Coronary artery (tissue), 2 donors: ENCODE measurements at regions not wholly inside any gene's neighbourhood (a gene's known extent, or its start where the extent isn't known, plus 50 kb on each side); places are given as distances from the start of the nearest gene placed in this dataset.

Source experiments
- DNase-seq: peaks from one replicate; pipeline ENCODE4 v3.0.0-alpha.2; 2017; ENCODE audit warnings: low spot score
- H3K27ac ChIP-seq, 2 donors: fragments of 200-600 bp; sonication (generic); one replicate each; pipeline ENCODE4 v1.5.1; 2016 to 2019
- H3K4me3 ChIP-seq: fragments of 200-600 bp; sonication (generic); 2 replicates; pipeline ENCODE4 v1.5.1; 2016; ENCODE audit warnings: mild to moderate bottlenecking, moderate library complexity
- TF ChIP-seq, protein P1 (sequence below): fragments of 200-600 bp; sonication (generic); IDR thresholded peaks from one replicate; pipeline ENCODE4 v1.5.1; 2019; ENCODE audit warnings: antibody characterized with exemption

DNA sequence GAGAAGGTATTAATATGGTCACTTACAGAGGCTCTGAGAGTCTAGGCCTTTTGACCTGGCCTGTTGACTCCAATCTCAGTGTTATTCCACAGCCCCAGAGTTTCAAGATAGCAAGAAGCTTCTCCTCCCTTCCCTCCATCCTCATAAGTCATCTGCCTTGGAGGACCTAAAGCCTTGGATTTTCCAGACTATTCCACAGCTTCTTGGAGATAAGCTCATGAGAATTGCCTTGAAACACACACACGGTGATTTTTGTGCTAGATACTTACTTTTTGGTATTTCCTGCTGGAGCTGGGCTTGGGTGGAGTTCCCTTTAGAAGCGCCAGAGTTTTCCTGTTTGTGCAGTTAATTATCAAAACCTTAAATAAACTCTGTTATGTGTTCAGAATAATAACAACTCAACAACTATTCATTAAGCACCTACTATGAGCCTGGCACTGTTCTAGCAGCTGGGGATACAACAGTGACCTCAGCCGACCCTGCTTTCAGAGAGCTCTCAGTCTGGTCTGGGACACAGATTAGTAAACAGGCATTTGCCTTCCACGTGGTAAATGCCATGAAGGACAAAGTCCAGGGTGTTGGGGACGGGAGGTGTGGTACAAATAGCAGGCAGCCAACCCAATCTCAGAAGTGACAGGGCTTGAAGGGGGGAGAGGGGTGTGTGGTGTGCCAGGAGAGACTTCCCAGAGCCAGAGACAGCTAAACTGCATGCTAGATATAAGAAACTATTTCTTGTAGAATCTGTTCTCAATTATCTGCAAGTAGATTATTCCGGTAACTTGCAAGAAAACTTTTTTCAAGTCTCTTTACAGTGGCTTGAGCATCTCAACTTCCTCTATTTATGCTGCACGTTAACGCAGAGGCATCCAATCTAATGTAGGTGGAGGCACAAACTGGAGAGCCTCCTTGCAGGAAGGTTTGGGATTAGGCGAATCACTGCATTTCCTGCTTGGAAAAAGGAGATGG, 55.9 kb upstream of the KLF9 start:
- Histone ChIP-seq H3K27ac (peak overlapping the region; percentile 55 to 76), H3K4me3 (no peak overlapping the region)
- DNase-seq = no peak
- TF ChIP-seq, protein P1, sequence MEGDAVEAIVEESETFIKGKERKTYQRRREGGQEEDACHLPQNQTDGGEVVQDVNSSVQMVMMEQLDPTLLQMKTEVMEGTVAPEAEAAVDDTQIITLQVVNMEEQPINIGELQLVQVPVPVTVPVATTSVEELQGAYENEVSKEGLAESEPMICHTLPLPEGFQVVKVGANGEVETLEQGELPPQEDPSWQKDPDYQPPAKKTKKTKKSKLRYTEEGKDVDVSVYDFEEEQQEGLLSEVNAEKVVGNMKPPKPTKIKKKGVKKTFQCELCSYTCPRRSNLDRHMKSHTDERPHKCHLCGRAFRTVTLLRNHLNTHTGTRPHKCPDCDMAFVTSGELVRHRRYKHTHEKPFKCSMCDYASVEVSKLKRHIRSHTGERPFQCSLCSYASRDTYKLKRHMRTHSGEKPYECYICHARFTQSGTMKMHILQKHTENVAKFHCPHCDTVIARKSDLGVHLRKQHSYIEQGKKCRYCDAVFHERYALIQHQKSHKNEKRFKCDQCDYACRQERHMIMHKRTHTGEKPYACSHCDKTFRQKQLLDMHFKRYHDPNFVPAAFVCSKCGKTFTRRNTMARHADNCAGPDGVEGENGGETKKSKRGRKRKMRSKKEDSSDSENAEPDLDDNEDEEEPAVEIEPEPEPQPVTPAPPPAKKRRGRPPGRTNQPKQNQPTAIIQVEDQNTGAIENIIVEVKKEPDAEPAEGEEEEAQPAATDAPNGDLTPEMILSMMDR = no peak

DNA sequence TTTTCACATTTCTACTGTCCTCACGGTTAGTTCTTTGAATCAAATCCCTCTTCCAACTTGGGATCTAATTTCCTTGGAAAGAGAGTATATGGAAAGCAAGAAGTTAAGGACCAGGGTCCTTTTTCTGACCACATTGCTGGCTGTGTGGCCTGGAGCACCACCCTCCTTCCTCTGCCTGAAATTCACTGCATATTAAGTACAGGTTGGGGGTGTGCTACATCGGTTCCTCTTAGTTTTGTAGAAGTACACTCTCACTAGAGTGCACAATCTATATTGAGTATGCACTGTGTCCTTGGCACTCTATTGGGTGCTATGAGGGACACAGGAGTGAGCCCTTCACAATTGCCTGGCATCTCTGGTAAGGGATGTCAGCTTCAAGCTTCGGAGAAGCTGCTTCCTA, 53.8 kb upstream of the KLF9 start:
- H3K27ac ChIP-seq = peak overlapping the region in 1 of 2 donors; percentile 72
- H3K4me3 ChIP-seq = no peak overlapping the region
- TF ChIP-seq, protein P1 = no peak
- DNase-seq = no peak

GRCh38 chr9:70466976-70467561, 52.6 kb upstream of the KLF9 start:
- TF ChIP-seq, protein P1 = no peak

DNA sequence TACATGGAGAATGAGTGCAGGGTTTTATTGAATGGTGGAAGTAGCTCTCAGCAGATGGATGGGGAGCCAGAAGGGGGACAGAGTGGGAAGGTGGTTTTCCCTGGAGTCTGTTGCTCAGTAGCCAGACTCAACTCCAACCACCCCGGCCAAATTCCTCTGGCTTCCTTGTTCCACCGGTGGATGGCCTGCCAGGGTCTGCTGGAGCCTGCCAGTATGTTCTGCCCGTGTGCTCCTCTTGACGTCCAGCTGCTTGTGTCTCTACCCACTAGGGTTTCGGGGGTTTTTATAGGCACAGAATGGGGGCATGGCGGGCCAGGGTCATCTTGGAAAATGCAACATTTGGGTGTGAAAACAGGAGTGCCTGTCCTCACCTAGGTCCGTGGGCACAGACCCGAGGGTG, 51.4 kb upstream of the KLF9 start:
- DNase-seq = no peak

More at GRCh38 chr9:70466976-70467561, 52.6 kb upstream of the KLF9 start:
- Histone ChIP-seq H3K27ac (peak overlapping the region in 1 of 2 donors; percentile 72), H3K4me3 (no peak overlapping the region)
- no peak for DNase-seq

GRCh38 chr9:70465398-70465797, 50.9 kb upstream of the KLF9 start:
- Histone ChIP-seq H3K27ac (no peak overlapping the region), H3K4me3 (no peak overlapping the region)
- TF ChIP-seq, protein P1 = no peak
- no peak for DNase-seq

More for the DNA sequence above, 51.4 kb upstream of the KLF9 start:
- peak overlapping the region in 1 of 2 donors; percentile 17 for H3K27ac ChIP-seq
- no peak overlapping the region for H3K4me3 ChIP-seq
- TF ChIP-seq, protein P1 = no peak
